T-cell (primary cell): ENCODE measurements at regions not wholly inside any gene's neighbourhood (a gene's known extent, or its start where the extent isn't known, plus 50 kb on each side); places are given as distances from the start of the nearest gene placed in this dataset.

Experiments
- ATAC-seq, 4 experiments: fragments of 200-7000 bp in 3 of 4; fragments of 150-1000 bp in 1 of 4; cut with Tn5 transposase; replicated peaks in 1 of 4; 1 replicate in 3 of 4; 2 replicates in 1 of 4; pipeline ENCODE4 v1.10.0; 2021; ENCODE audit warnings: moderate library complexity in 3 of 4, mild to moderate bottlenecking in 2 of 4, moderate number of reproducible peaks in 1 of 4
- CTCF ChIA-PET, 2 donors: fragments of 300-600 bp; sonication (Branson Sonifier 250); formaldehyde crosslinking; loops; one replicate each; lab custom pipeline; 2022; ENCODE audit warnings: antibody characterized with exemption in 2 of 2; lab: Charles Lee
- POLR2A ChIA-PET, 2 donors: fragments of 300-600 bp; sonication (Branson Sonifier 250); formaldehyde crosslinking; loops; one replicate each; lab custom pipeline; 2022; ENCODE audit warnings: antibody characterized with exemption in 2 of 2; lab: Charles Lee
- DNase-seq, 35 experiments: peaks; one replicate each; pipeline versions ENCODE4 v3.0.0 to v3.0.0-alpha.2; 2013 to 2023
- H3K27ac ChIP-seq: one replicate; pipeline ENCODE4 v1.5.1; 2013; ENCODE audit warnings: low read length
- H3K27me3 ChIP-seq, 2 experiments: replicated peaks in 1 of 2; 1 replicate in 1 of 2; 2 replicates in 1 of 2; pipeline versions ENCODE4 v1.6.1 to v1.7.0; 2013; ENCODE audit warnings: low read length in 1 of 2, mixed read lengths in 1 of 2; ENCODE audit not compliant: control insufficient read depth in 2 of 2, insufficient read depth in 2 of 2; ENCODE audit errors: extremely low read depth in 1 of 2
- H3K36me3 ChIP-seq, 2 donors: 1 replicate in 1 of 2; 2 replicates in 1 of 2; pipeline versions ENCODE4 v1.6.1 to v1.7.0; 2013; ENCODE audit warnings: low read length in 1 of 2; ENCODE audit not compliant: control insufficient read depth in 2 of 2, insufficient read depth in 1 of 2; ENCODE audit errors: extremely low read depth in 1 of 2
- H3K4me1 ChIP-seq, 2 experiments: 1 replicate in 1 of 2; 2 replicates in 1 of 2; pipeline versions ENCODE4 v1.6.1 to v1.7.0; 2013; ENCODE audit warnings: low read length in 2 of 2, mixed read lengths in 1 of 2; ENCODE audit not compliant: insufficient read depth in 2 of 2, control insufficient read depth in 1 of 2; ENCODE audit errors: extremely low read depth in 1 of 2
- H3K4me3 ChIP-seq, 2 donors: 1 replicate in 1 of 2; 2 replicates in 1 of 2; pipeline versions ENCODE4 v1.5.1 to v1.7.0; 2013; ENCODE audit warnings: mild to moderate bottlenecking in 2 of 2, low read length in 1 of 2, moderate library complexity in 1 of 2; ENCODE audit not compliant: control insufficient read depth in 1 of 2; ENCODE audit errors: extremely low read depth in 1 of 2
- H3K9me3 ChIP-seq: 2 replicates; pipeline ENCODE4 v1.7.0; 2013
- H3K27ac Mint-ChIP-seq, 2 donors: one replicate each; pipeline ENCODE4 v1.8.0; 2020 to 2021; ENCODE audit warnings: mild to moderate bottlenecking in 2 of 2, mixed read lengths in 2 of 2
- H3K27me3 Mint-ChIP-seq, 2 donors: one replicate each; pipeline ENCODE4 v1.8.0; 2021 to 2022; ENCODE audit warnings: mixed read lengths in 2 of 2
- H3K36me3 Mint-ChIP-seq: one replicate; pipeline ENCODE4 v1.8.0; 2021; ENCODE audit warnings: mixed read lengths
- H3K4me1 Mint-ChIP-seq, 3 donors: one replicate each; pipeline ENCODE4 v1.8.0; 2020 to 2022; ENCODE audit warnings: mixed read lengths in 3 of 3, mild to moderate bottlenecking in 1 of 3
- H3K4me3 Mint-ChIP-seq, 3 donors: one replicate each; pipeline ENCODE4 v1.8.0; 2020 to 2022; ENCODE audit warnings: mild to moderate bottlenecking in 3 of 3, mixed read lengths in 3 of 3, moderate library complexity in 3 of 3
- H3K9me3 Mint-ChIP-seq, 3 donors: one replicate each; pipeline ENCODE4 v1.8.0; 2020 to 2022; ENCODE audit warnings: mixed read lengths in 3 of 3
- WGBS: methylation state at CpG from one replicate; pipeline ENCODE4 v1.1.5; 2013; ENCODE audit warnings: missing lambda C conversion rate; ENCODE audit not compliant: insufficient coverage; 5-methylcytosine and 5-hydroxymethylcytosine counted together

- Mint-ChIP-seq H3K4me3 (no peak overlapping the region), H3K27ac (no peak overlapping the region), H3K36me3 (no peaks in the 10 kb centered on the region), H3K9me3 (peaks cover 4 to 20% (median 8%) of the 10 kb centered on the region in 3 donors), H3K27me3 (no peaks in the 10 kb centered on the region), H3K4me1 (no peaks in the 10 kb centered on the region)
- DNase-seq (no peak), ATAC-seq (no peak)
- no peaks in the 10 kb centered on the region for H3K9me3 ChIP-seq
- ChIA-PET POLR2A (no interaction called here), CTCF (no interaction called here)
- no peak overlapping the region for H3K4me3 ChIP-seq
- no CpG with 5 or more reads among the region's 3 CpGs for WGBS
- no peak overlapping the region for H3K27ac ChIP-seq
- no peaks in the 10 kb centered on the region for H3K27me3 ChIP-seq
- H3K36me3 ChIP-seq, result no peaks in the 10 kb centered on the region
- H3K4me1 ChIP-seq, result no peaks in the 10 kb centered on the region
Measured at GRCh38 chr4:59644765-59645164, 1555.4 kb upstream of the ADGRL3 start.

GRCh38 chr4:59646082-59646481, 1554.0 kb upstream of the ADGRL3 start:
- no peak overlapping the region for H3K27ac Mint-ChIP-seq
- no peak for ATAC-seq
- 100% methylated on average over 1 of the region's 5 CpGs for WGBS
- peaks cover 4 to 28% (median 12%) of the 10 kb centered on the region in 3 donors for H3K9me3 Mint-ChIP-seq
- POLR2A ChIA-PET, result no interaction called here
- Histone ChIP-seq H3K27me3 (no peaks in the 10 kb centered on the region), H3K4me3 (no peak overlapping the region), H3K36me3 (no peaks in the 10 kb centered on the region), H3K27ac (no peak overlapping the region), H3K9me3 (no peaks in the 10 kb centered on the region), H3K4me1 (no peaks in the 10 kb centered on the region)
- CTCF ChIA-PET, result no interaction called here
- H3K4me1 Mint-ChIP-seq, result no peaks in the 10 kb centered on the region
- H3K36me3 Mint-ChIP-seq, result no peaks in the 10 kb centered on the region
- DNase-seq, result no peak
- H3K27me3 Mint-ChIP-seq, result no peaks in the 10 kb centered on the region
- no peak overlapping the region for H3K4me3 Mint-ChIP-seq

- no peaks in the 10 kb centered on the region for H3K4me1 ChIP-seq
- H3K4me3 ChIP-seq, result no peak overlapping the region
- Mint-ChIP-seq H3K4me1 (no peaks in the 10 kb centered on the region), H3K36me3 (no peaks in the 10 kb centered on the region), H3K4me3 (no peak overlapping the region), H3K27ac (no peak overlapping the region), H3K9me3 (peaks cover 4 to 24% (median 8%) of the 10 kb centered on the region in 3 donors), H3K27me3 (no peaks in the 10 kb centered on the region)
- DNase-seq (no peak), ATAC-seq (no peak)
- POLR2A ChIA-PET, result no interaction called here
- H3K9me3 ChIP-seq, result no peaks in the 10 kb centered on the region
- CTCF ChIA-PET, result no interaction called here
- WGBS, result 80% methylated on average over 1 of the region's 2 CpGs
- H3K36me3 ChIP-seq, result no peaks in the 10 kb centered on the region
- no peak overlapping the region for H3K27ac ChIP-seq
- no peaks in the 10 kb centered on the region for H3K27me3 ChIP-seq
Measured at GRCh38 chr4:59647011-59647410, 1553.1 kb upstream of the ADGRL3 start.

GRCh38 chr4:59647500-59647899, 1552.6 kb upstream of the ADGRL3 start:
- H3K27ac ChIP-seq, result no peak overlapping the region
- CTCF ChIA-PET, result no interaction called here
- Mint-ChIP-seq H3K27ac (no peak overlapping the region), H3K27me3 (no peaks in the 10 kb centered on the region), H3K4me3 (no peak overlapping the region), H3K4me1 (no peaks in the 10 kb centered on the region), H3K9me3 (peaks cover under 1 to 24% (median 11%) of the 10 kb centered on the region in 3 donors), H3K36me3 (no peaks in the 10 kb centered on the region)
- DNase-seq (no peak), ATAC-seq (no peak)
- no peaks in the 10 kb centered on the region for H3K36me3 ChIP-seq
- POLR2A ChIA-PET, result no interaction called here
- no peaks in the 10 kb centered on the region for H3K9me3 ChIP-seq
- H3K4me3 ChIP-seq, result no peak overlapping the region
- no peaks in the 10 kb centered on the region for H3K27me3 ChIP-seq
- H3K4me1 ChIP-seq, result no peaks in the 10 kb centered on the region

GRCh38 chr4:59650861-59651260, 1549.3 kb upstream of the ADGRL3 start:
- H3K4me3 ChIP-seq, result no peak overlapping the region
- no peaks in the 10 kb centered on the region for H3K27me3 ChIP-seq
- Mint-ChIP-seq H3K36me3 (no peaks in the 10 kb centered on the region), H3K4me3 (no peak overlapping the region), H3K9me3 (peaks cover 3 to 26% (median 13%) of the 10 kb centered on the region in 3 donors), H3K4me1 (no peaks in the 10 kb centered on the region), H3K27me3 (no peaks in the 10 kb centered on the region), H3K27ac (no peak overlapping the region)
- no peak overlapping the region for H3K27ac ChIP-seq
- WGBS, result 75% methylated on average over 3 of the region's 3 CpGs
- no peaks in the 10 kb centered on the region for H3K36me3 ChIP-seq
- H3K4me1 ChIP-seq, result no peaks in the 10 kb centered on the region
- CTCF ChIA-PET, result interaction anchor here in 1 of 2 donors (0.6 kb wide), 1 partner anchor 1391 kb away, joined by 3 read pairs; no protein-coding TSS in a partner anchor
- no peaks in the 10 kb centered on the region for H3K9me3 ChIP-seq
- ATAC-seq, result no peak
- POLR2A ChIA-PET, result no interaction called here
- no peak for DNase-seq

DNA sequence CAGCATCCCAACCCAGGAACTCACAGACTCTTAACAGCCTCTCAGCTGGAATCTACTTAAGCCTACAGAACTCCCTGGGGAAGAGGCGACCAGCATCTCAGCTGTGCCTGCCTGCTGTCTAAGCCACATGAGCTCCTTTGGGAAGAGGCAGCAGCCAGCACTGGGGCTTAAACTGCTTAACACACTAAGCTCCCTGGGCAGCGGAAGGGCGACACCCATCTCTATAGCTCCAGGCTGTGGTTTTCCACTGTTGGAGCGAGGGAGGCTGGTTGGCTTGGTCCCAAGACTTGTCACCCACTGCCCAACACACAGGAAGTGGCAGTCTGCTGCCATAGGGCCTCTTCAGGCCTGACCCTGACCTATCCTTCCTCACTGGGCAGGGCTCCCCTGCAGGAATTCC, 1544.1 kb upstream of the ADGRL3 start:
- no peak overlapping the region for H3K4me3 Mint-ChIP-seq
- no peaks in the 10 kb centered on the region for H3K9me3 ChIP-seq
- H3K27ac ChIP-seq, result no peak overlapping the region
- POLR2A ChIA-PET, result no interaction called here
- H3K4me3 ChIP-seq, result no peak overlapping the region
- peaks cover 20 to 28% (median 28%) of the 10 kb centered on the region in 3 donors for H3K9me3 Mint-ChIP-seq
- DNase-seq (no peak), ATAC-seq (no peak)
- H3K4me1 ChIP-seq, result no peaks in the 10 kb centered on the region
- H3K36me3 Mint-ChIP-seq, result no peaks in the 10 kb centered on the region
- no peaks in the 10 kb centered on the region for H3K27me3 ChIP-seq
- no peaks in the 10 kb centered on the region for H3K36me3 ChIP-seq
- H3K27me3 Mint-ChIP-seq, result no peaks in the 10 kb centered on the region
- no peaks in the 10 kb centered on the region for H3K4me1 Mint-ChIP-seq
- H3K27ac Mint-ChIP-seq, result no peak overlapping the region
- 81% methylated on average over 4 of the region's 4 CpGs for WGBS
- CTCF ChIA-PET, result no interaction called here

DNA sequence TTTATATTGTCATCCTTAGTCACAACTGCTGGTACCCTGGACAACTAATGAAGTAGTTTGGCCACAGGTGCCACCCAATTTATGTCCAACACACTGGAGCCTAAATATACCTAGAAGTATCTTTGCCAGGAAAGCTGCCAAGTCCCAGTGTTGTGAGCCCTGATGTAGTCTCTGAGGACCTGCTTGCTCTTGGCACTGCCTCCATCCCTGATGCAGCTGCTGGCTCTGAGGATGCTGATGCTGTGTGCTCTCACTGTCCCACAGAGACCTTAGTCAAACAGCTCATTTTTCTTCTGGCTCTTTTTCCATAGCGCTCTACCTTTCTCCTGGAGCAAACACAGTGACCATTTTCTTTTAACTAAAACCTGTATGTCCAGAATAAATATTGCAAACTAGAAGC, 1535.4 kb upstream of the ADGRL3 start:
- Histone ChIP-seq H3K27ac (no peak overlapping the region), H3K4me1 (no peaks in the 10 kb centered on the region), H3K27me3 (no peaks in the 10 kb centered on the region), H3K4me3 (no peak overlapping the region), H3K9me3 (no peaks in the 10 kb centered on the region), H3K36me3 (no peaks in the 10 kb centered on the region)
- H3K27ac Mint-ChIP-seq, result no peak overlapping the region
- H3K4me1 Mint-ChIP-seq, result no peaks in the 10 kb centered on the region
- no peak overlapping the region for H3K4me3 Mint-ChIP-seq
- CTCF ChIA-PET, result no interaction called here
- WGBS, result no CpG with 5 or more reads among the region's 1 CpG
- no peaks in the 10 kb centered on the region for H3K36me3 Mint-ChIP-seq
- DNase-seq (no peak), ATAC-seq (no peak)
- no peaks in the 10 kb centered on the region for H3K27me3 Mint-ChIP-seq
- H3K9me3 Mint-ChIP-seq, result peaks cover 10 to 25% (median 15%) of the 10 kb centered on the region in 3 donors
- POLR2A ChIA-PET, result no interaction called here
